ENCODE measurements at regions not wholly inside any gene's neighbourhood (a gene's known extent, or its start where the extent isn't known, plus 50 kb on each side); places are given as distances from the start of the nearest gene placed in this dataset.

GRCh38 chr7:155921804-155922066 is 109.5 kb upstream of the SHH start:
- Histone ChIP-seq H3K27ac (no peak overlapping the region), H3K9me3 (no peaks in the 10 kb centered on the region), H3K27me3 (ENCODE audit: low read depth) (no peaks in the 10 kb centered on the region), H3K36me3 (no peaks in the 10 kb centered on the region), H3K4me3 (no peak overlapping the region), H3K4me1 (peaks cover 13% of the 10 kb centered on the region)
- TF ChIP-seq CTCF (IDR thresholded peaks at IDR 0.05) = no peak
- DNase-seq = no peak
- no peak for ATAC-seq
- intact Hi-C loops (cut with DNase I) = no loop called here

GRCh38 chr7:155921086-155921803 is 109.0 kb upstream of the SHH start:
- no peaks in the 10 kb centered on the region for H3K27me3 ChIP-seq (ENCODE audit: low read depth)
- H3K9me3 ChIP-seq = no peaks in the 10 kb centered on the region
- no peaks in the 10 kb centered on the region for H3K36me3 ChIP-seq
- ATAC-seq = no peak
- intact Hi-C loops (cut with DNase I) = no loop called here
- H3K4me1 ChIP-seq = peaks cover 13% of the 10 kb centered on the region
- H3K27ac ChIP-seq = no peak overlapping the region
- H3K4me3 ChIP-seq = no peak overlapping the region
- TF ChIP-seq CTCF (IDR thresholded peaks at IDR 0.05) = no peak
- no peak for DNase-seq

GRCh38 chr7:155920068-155920461 is 107.8 kb upstream of the SHH start:
- DNase-seq = no peak
- Histone ChIP-seq H3K4me3 (no peak overlapping the region), H3K4me1 (peaks cover 13% of the 10 kb centered on the region), H3K27me3 (ENCODE audit: low read depth) (no peaks in the 10 kb centered on the region), H3K36me3 (no peaks in the 10 kb centered on the region), H3K27ac (no peak overlapping the region), H3K9me3 (no peaks in the 10 kb centered on the region)
- TF ChIP-seq CTCF (IDR thresholded peaks at IDR 0.05) = no peak
- ATAC-seq = no peak
- intact Hi-C loops (cut with DNase I) = no loop called here

- H3K4me3 ChIP-seq = no peak overlapping the region
- H3K4me1 ChIP-seq = peaks cover 13% of the 10 kb centered on the region
- no peak for TF ChIP-seq CTCF (IDR thresholded peaks at IDR 0.05)
- H3K36me3 ChIP-seq = no peaks in the 10 kb centered on the region
- ATAC-seq (peak; percentile 2 to 6), DNase-seq (no peak)
- no peak overlapping the region for H3K27ac ChIP-seq
- no peaks in the 10 kb centered on the region for H3K9me3 ChIP-seq
- intact Hi-C loops (cut with DNase I) = no loop called here
- H3K27me3 ChIP-seq (ENCODE audit: low read depth) = no peaks in the 10 kb centered on the region
Measured at GRCh38 chr7:155919391-155920067, 107.3 kb upstream of the SHH start.

- Histone ChIP-seq H3K27me3 (ENCODE audit: low read depth) (no peaks in the 10 kb centered on the region), H3K36me3 (no peaks in the 10 kb centered on the region), H3K9me3 (no peaks in the 10 kb centered on the region), H3K4me3 (no peak overlapping the region), H3K27ac (no peak overlapping the region), H3K4me1 (peaks cover 13% of the 10 kb centered on the region)
- intact Hi-C loops (cut with DNase I) = no loop called here
- DNase-seq (no peak), ATAC-seq (peak; percentile 37 to 49)
- TF ChIP-seq CTCF (IDR thresholded peaks at IDR 0.05) = no peak
Measured at GRCh38 chr7:155918720-155919390, 106.6 kb upstream of the SHH start.

Data from lower lobe of right lung (tissue), 2 donors.